Small intestine (tissue), 7 donors: ENCODE measurements at regions not wholly inside any gene's neighbourhood (a gene's known extent, or its start where the extent isn't known, plus 50 kb on each side); places are given as distances from the start of the nearest gene placed in this dataset.

Experiments used
- DNase-seq, 2 donors: peaks; one replicate each; pipeline versions ENCODE4 v3.0.0 to v3.0.0-alpha.2; 2013
- FAIRE-seq: peaks from 2 replicates; lab custom pipeline; 2012; peaks lifted over from hg19 to GRCh38; lab: Jason Lieb, UNC
- H3K27ac ChIP-seq, 3 donors: one replicate each; pipeline ENCODE4 v1.5.1; 2013; ENCODE audit warnings: low read length in 2 of 3, mild to moderate bottlenecking in 2 of 3, control low read depth in 1 of 3, inconsistent platforms in 1 of 3, low read depth in 1 of 3, moderate library complexity in 1 of 3
- H3K27me3 ChIP-seq, 3 donors: one replicate each; pipeline ENCODE4 v1.6.1; 2013; ENCODE audit warnings: low read length in 3 of 3, inconsistent platforms in 1 of 3; ENCODE audit not compliant: control insufficient read depth in 3 of 3, insufficient read depth in 3 of 3
- H3K36me3 ChIP-seq, 3 donors: one replicate each; pipeline ENCODE4 v1.6.1; 2013; ENCODE audit warnings: low read length in 3 of 3, inconsistent platforms in 1 of 3, low read depth in 1 of 3, mild to moderate bottlenecking in 1 of 3, moderate library complexity in 1 of 3; ENCODE audit not compliant: control insufficient read depth in 3 of 3, insufficient read depth in 2 of 3
- H3K4me1 ChIP-seq, 3 donors: one replicate each; pipeline ENCODE4 v1.6.1; 2013; ENCODE audit warnings: low read length in 2 of 3, inconsistent platforms in 1 of 3, low read depth in 1 of 3, mild to moderate bottlenecking in 1 of 3, moderate library complexity in 1 of 3; ENCODE audit not compliant: control insufficient read depth in 3 of 3, insufficient read depth in 2 of 3
- H3K4me3 ChIP-seq, 3 donors: one replicate each; pipeline ENCODE4 v1.5.1; 2013; ENCODE audit warnings: low read length in 3 of 3, control low read depth in 1 of 3, inconsistent platforms in 1 of 3, low read depth in 1 of 3, mild to moderate bottlenecking in 1 of 3, moderate library complexity in 1 of 3
- H3K9me3 ChIP-seq, 2 donors: one replicate each; pipeline ENCODE4 v1.6.1; 2013; ENCODE audit warnings: low read depth in 1 of 2, low read length in 1 of 2; ENCODE audit not compliant: control insufficient read depth in 2 of 2, insufficient read depth in 1 of 2
- WGBS, 3 donors: extraction: QIAGEN DNeasy Blood & Tissue Kit; methylation state at CpG; one replicate each; pipeline ENCODE4 v1.1.7; 2013; 5-methylcytosine and 5-hydroxymethylcytosine counted together
- donor health status: healthy with polysubstance abuse.
- donor health status: control.
- donor health status: control.
- donor health status: Bipolar disorder and iron deficiency.
- donor health status: healthy.

GRCh38 chr5:17918373-17919104 lies 284.3 kb downstream of the TAF11L14 start:
- Histone ChIP-seq H3K4me3 (no peak overlapping the region), H3K9me3 (no peaks in the 10 kb centered on the region), H3K4me1 (no peaks in the 10 kb centered on the region), H3K27me3 (no peaks in the 10 kb centered on the region), H3K36me3 (no peaks in the 10 kb centered on the region), H3K27ac (no peak overlapping the region)
- WGBS, 3 donors: 43 to 52% (median 46%) methylated on average over 2 of the region's 2 CpGs
- FAIRE-seq (no peak), DNase-seq (no peak)

GRCh38 chr5:17925276-17925675 lies 291.0 kb downstream of the TAF11L14 start:
- whole genome bisulfite sequencing, 3 donors: 72 to 83% (median 77%) methylated on average over 4 of the region's 4 CpGs
- no peaks in the 10 kb centered on the region for H3K36me3 ChIP-seq
- H3K27me3 ChIP-seq: no peaks in the 10 kb centered on the region
- H3K4me1 ChIP-seq: no peaks in the 10 kb centered on the region
- no peaks in the 10 kb centered on the region for H3K9me3 ChIP-seq
- DNase-seq: no peak
- no peak overlapping the region for H3K27ac ChIP-seq
- no peak for FAIRE-seq
- no peak overlapping the region for H3K4me3 ChIP-seq

- 58 to 68% (median 68%) methylated on average over 2 of the region's 2 CpGs for WGBS, 3 donors
- H3K27ac ChIP-seq: no peak overlapping the region
- H3K36me3 ChIP-seq: no peaks in the 10 kb centered on the region
- FAIRE-seq: no peak
- no peaks in the 10 kb centered on the region for H3K4me1 ChIP-seq
- no peak overlapping the region for H3K4me3 ChIP-seq
- no peak for DNase-seq
- H3K9me3 ChIP-seq: peaks cover 0 to 13% of the 10 kb centered on the region in 2 donors
- H3K27me3 ChIP-seq: no peaks in the 10 kb centered on the region
Measured at GRCh38 chr5:17928581-17928981, 294.3 kb downstream of the TAF11L14 start.

- peaks cover 0 to 13% of the 10 kb centered on the region in 2 donors for H3K9me3 ChIP-seq
- no peaks in the 10 kb centered on the region for H3K27me3 ChIP-seq
- WGBS, 3 donors: 40 to 69% (median 62%) methylated on average over 1 of the region's 1 CpG
- H3K27ac ChIP-seq: no peak overlapping the region
- H3K36me3 ChIP-seq: no peaks in the 10 kb centered on the region
- DNase-seq: no peak
- H3K4me1 ChIP-seq: no peaks in the 10 kb centered on the region
- no peak for FAIRE-seq
- no peak overlapping the region for H3K4me3 ChIP-seq
Measured at GRCh38 chr5:17929171-17929570, 294.9 kb downstream of the TAF11L14 start.

GRCh38 chr5:17930346-17930745 lies 296.1 kb downstream of the TAF11L14 start:
- no peaks in the 10 kb centered on the region for H3K4me1 ChIP-seq
- FAIRE-seq (no peak), DNase-seq (no peak)
- H3K9me3 ChIP-seq: peaks cover 0 to 13% of the 10 kb centered on the region in 2 donors
- H3K27me3 ChIP-seq: no peaks in the 10 kb centered on the region
- no peak overlapping the region for H3K27ac ChIP-seq
- no peaks in the 10 kb centered on the region for H3K36me3 ChIP-seq
- no peak overlapping the region for H3K4me3 ChIP-seq

GRCh38 chr5:17944046-17944445 lies 309.8 kb downstream of the TAF11L14 start:
- FAIRE-seq (no peak), DNase-seq (no peak)
- 71 to 80% (median 71%) methylated on average over 3 of the region's 3 CpGs for WGBS, 3 donors
- Histone ChIP-seq H3K27me3 (no peaks in the 10 kb centered on the region), H3K36me3 (no peaks in the 10 kb centered on the region), H3K9me3 (peaks cover 0 to 12% of the 10 kb centered on the region in 2 donors), H3K4me1 (no peaks in the 10 kb centered on the region), H3K4me3 (no peak overlapping the region), H3K27ac (no peak overlapping the region)

GRCh38 chr5:17947029-17947428 lies 312.8 kb downstream of the TAF11L14 start:
- Histone ChIP-seq H3K4me3 (no peak overlapping the region), H3K4me1 (no peaks in the 10 kb centered on the region), H3K27me3 (no peaks in the 10 kb centered on the region), H3K9me3 (peaks cover 2 to 20% of the 10 kb centered on the region in 2 donors), H3K27ac (no peak overlapping the region), H3K36me3 (no peaks in the 10 kb centered on the region)
- DNase-seq (no peak), FAIRE-seq (no peak)
- WGBS, 3 donors: 43 to 59% (median 53%) methylated on average over 1 of the region's 1 CpG

- Histone ChIP-seq H3K36me3 (no peaks in the 10 kb centered on the region), H3K4me1 (no peaks in the 10 kb centered on the region), H3K4me3 (no peak overlapping the region), H3K9me3 (peaks cover 2 to 13% of the 10 kb centered on the region in 2 donors), H3K27me3 (no peaks in the 10 kb centered on the region), H3K27ac (no peak overlapping the region)
- 65 to 72% (median 67%) methylated on average over 9 of the region's 9 CpGs for WGBS, 3 donors
- DNase-seq (no peak), FAIRE-seq (no peak)
Measured at GRCh38 chr5:17951392-17952169, 317.3 kb downstream of the TAF11L14 start.
